HEK293 (cell line): ENCODE measurements at regions not wholly inside any gene's neighbourhood (a gene's known extent, or its start where the extent isn't known, plus 50 kb on each side); places are given as distances from the start of the nearest gene placed in this dataset.

ENCODE experiments used
- CTCF ChIA-PET: fragments of 350-600 bp; formaldehyde crosslinking; extraction: SDS; loops from one replicate; lab custom pipeline; 2021; ENCODE audit warnings: antibody characterized with exemption; lab: Yijun Ruan, JAX
- POLR2A ChIA-PET: fragments of 300-600 bp; formaldehyde crosslinking; extraction: SDS; loops from one replicate; lab custom pipeline; 2020; ENCODE audit warnings: antibody characterized with exemption, inconsistent platforms; lab: Yijun Ruan, JAX
- H3K27ac ChIP-seq: fragments of 200-500 bp; sonication (Bioruptor generic); 2 replicates; pipeline ENCODE4 v1.5.1; 2014; ENCODE audit warnings: low read depth, low read length, control low read depth, inconsistent platforms; ENCODE audit errors: extremely low read depth
- H3K36me3 ChIP-seq, 2 experiments: fragments of 200-500 bp in 1 of 2; sonication (Bioruptor generic) in 1 of 2; 1 replicate in 1 of 2; 2 replicates in 1 of 2; pipeline ENCODE4 v1.5.1; 2014 to 2017; ENCODE audit warnings: inconsistent platforms in 2 of 2, low read length in 2 of 2; ENCODE audit not compliant: control insufficient read depth in 2 of 2, insufficient read depth in 1 of 2
- H3K4me1 ChIP-seq: fragments of 200-500 bp; sonication (Bioruptor generic); 2 replicates; pipeline ENCODE4 v1.5.1; 2014; ENCODE audit warnings: mild to moderate bottlenecking, low read length, inconsistent platforms; ENCODE audit not compliant: control insufficient read depth, insufficient read depth
- H3K4me3 ChIP-seq: 2 replicates; pipeline ENCODE4 v1.5.1; 2011; ENCODE audit warnings: low read depth, mild to moderate bottlenecking, control low read depth, low read length, moderate library complexity
- H3K9me3 ChIP-seq: fragments of 200-500 bp; sonication (Bioruptor generic); 2 replicates; pipeline ENCODE4 v1.5.1; 2014; ENCODE audit warnings: low read depth, low read length, inconsistent platforms; ENCODE audit not compliant: control insufficient read depth, insufficient read depth
- BCL11B ChIP-seq: fragments of 450-650 bp; formaldehyde crosslinking; IDR thresholded peaks from 2 replicates; pipeline ENCODE4 v1.5.1; 2016; ENCODE audit warnings: low read depth, missing biosample characterization, missing genetic modification characterization
- KLF16 ChIP-seq: fragments of 450-650 bp; formaldehyde crosslinking; IDR thresholded peaks from 2 replicates; pipeline ENCODE4 v1.5.1; 2017; ENCODE audit warnings: missing biosample characterization, missing genetic modification characterization
- KLF9 ChIP-seq: fragments of 450-650 bp; formaldehyde crosslinking; IDR thresholded peaks from 2 replicates; pipeline ENCODE4 v1.5.1; 2016; ENCODE audit warnings: missing biosample characterization, missing genetic modification characterization, low read depth
- TCF7L2 ChIP-seq: IDR thresholded peaks from 2 replicates; pipeline ENCODE4 v1.6.1; 2011; ENCODE audit warnings: low read depth, mild to moderate bottlenecking, inconsistent platforms, low read length, moderate library complexity, borderline replicate concordance
- ZBTB8A ChIP-seq: fragments of 450-650 bp; formaldehyde crosslinking; IDR thresholded peaks from 2 replicates; pipeline ENCODE4 v1.5.1; 2016; ENCODE audit warnings: missing biosample characterization, missing genetic modification characterization
- ZEB2 ChIP-seq: fragments of 450-650 bp; formaldehyde crosslinking; IDR thresholded peaks from 2 replicates; pipeline ENCODE4 v1.5.1; 2016; ENCODE audit warnings: missing biosample characterization, missing genetic modification characterization
- ZFP37 ChIP-seq: fragments of 450-650 bp; formaldehyde crosslinking; IDR thresholded peaks from 2 replicates; pipeline ENCODE4 v1.5.1; 2016; ENCODE audit warnings: missing biosample characterization, missing genetic modification characterization
- ZNF2 ChIP-seq: fragments of 450-650 bp; formaldehyde crosslinking; IDR thresholded peaks from 2 replicates; pipeline ENCODE4 v1.5.1; 2016; ENCODE audit warnings: missing biosample characterization, missing genetic modification characterization
- ZNF23 ChIP-seq: fragments of 450-650 bp; formaldehyde crosslinking; IDR thresholded peaks from 2 replicates; pipeline ENCODE4 v1.5.1; 2016; ENCODE audit warnings: missing biosample characterization, missing genetic modification characterization, borderline replicate concordance
- ZNF514 ChIP-seq: fragments of 450-650 bp; formaldehyde crosslinking; IDR thresholded peaks from 2 replicates; pipeline ENCODE4 v1.5.1; 2016; ENCODE audit warnings: missing biosample characterization, missing genetic modification characterization
- ZNF555 ChIP-seq: fragments of 450-650 bp; formaldehyde crosslinking; conservative IDR thresholded peaks from 2 replicates; pipeline ENCODE4 v1.5.1; 2017; ENCODE audit warnings: missing biosample characterization, mild to moderate bottlenecking, missing genetic modification characterization, inconsistent platforms
- ZNF660 ChIP-seq: fragments of 450-650 bp; IDR thresholded peaks from 2 replicates; pipeline ENCODE4 v1.5.1; 2018; ENCODE audit warnings: missing biosample characterization, mild to moderate bottlenecking, missing genetic modification characterization
- ZNF768 ChIP-seq: fragments of 450-650 bp; formaldehyde crosslinking; IDR thresholded peaks from 2 replicates; pipeline ENCODE4 v1.5.1; 2018; ENCODE audit warnings: missing biosample characterization, mild to moderate bottlenecking, missing genetic modification characterization
- ZSCAN30 ChIP-seq: fragments of 450-650 bp; IDR thresholded peaks from 2 replicates; pipeline ENCODE4 v1.5.1; 2018; ENCODE audit warnings: missing biosample characterization, mild to moderate bottlenecking, missing genetic modification characterization, moderate library complexity
- TF ChIP-seq, protein P1 (sequence below): fragments of 450-650 bp; formaldehyde crosslinking; IDR thresholded peaks from 2 replicates; pipeline ENCODE4 v1.5.1; 2016; ENCODE audit warnings: missing biosample characterization, missing genetic modification characterization
- TF ChIP-seq, protein P2 (sequence below): fragments of 450-650 bp; formaldehyde crosslinking; IDR thresholded peaks from 2 replicates; pipeline ENCODE4 v1.5.0; 2017; ENCODE audit warnings: missing biosample characterization, missing genetic modification characterization, borderline replicate concordance
- TF ChIP-seq, protein P3 (sequence below): fragments of 450-650 bp; formaldehyde crosslinking; IDR thresholded peaks from 2 replicates; pipeline ENCODE4 v1.5.1; 2017; ENCODE audit warnings: missing biosample characterization, missing genetic modification characterization
- TF ChIP-seq, protein P4 (sequence below): fragments of 450-650 bp; formaldehyde crosslinking; IDR thresholded peaks from 2 replicates; pipeline ENCODE4 v1.5.1; 2016; ENCODE audit warnings: missing biosample characterization, missing genetic modification characterization
- TF ChIP-seq, protein P5 (sequence below): fragments of 450-650 bp; formaldehyde crosslinking; IDR thresholded peaks from 2 replicates; pipeline ENCODE4 v1.5.1; 2016; ENCODE audit warnings: missing biosample characterization, missing genetic modification characterization
- TF ChIP-seq, protein P6 (sequence below): fragments of 450-650 bp; formaldehyde crosslinking; IDR thresholded peaks from 2 replicates; pipeline ENCODE4 v1.5.1; 2016; ENCODE audit warnings: missing biosample characterization, missing genetic modification characterization
- TF ChIP-seq, protein P7 (sequence below): fragments of 450-650 bp; formaldehyde crosslinking; IDR thresholded peaks from 2 replicates; pipeline ENCODE4 v1.5.1; 2017; ENCODE audit warnings: missing biosample characterization, missing genetic modification characterization

DNA sequence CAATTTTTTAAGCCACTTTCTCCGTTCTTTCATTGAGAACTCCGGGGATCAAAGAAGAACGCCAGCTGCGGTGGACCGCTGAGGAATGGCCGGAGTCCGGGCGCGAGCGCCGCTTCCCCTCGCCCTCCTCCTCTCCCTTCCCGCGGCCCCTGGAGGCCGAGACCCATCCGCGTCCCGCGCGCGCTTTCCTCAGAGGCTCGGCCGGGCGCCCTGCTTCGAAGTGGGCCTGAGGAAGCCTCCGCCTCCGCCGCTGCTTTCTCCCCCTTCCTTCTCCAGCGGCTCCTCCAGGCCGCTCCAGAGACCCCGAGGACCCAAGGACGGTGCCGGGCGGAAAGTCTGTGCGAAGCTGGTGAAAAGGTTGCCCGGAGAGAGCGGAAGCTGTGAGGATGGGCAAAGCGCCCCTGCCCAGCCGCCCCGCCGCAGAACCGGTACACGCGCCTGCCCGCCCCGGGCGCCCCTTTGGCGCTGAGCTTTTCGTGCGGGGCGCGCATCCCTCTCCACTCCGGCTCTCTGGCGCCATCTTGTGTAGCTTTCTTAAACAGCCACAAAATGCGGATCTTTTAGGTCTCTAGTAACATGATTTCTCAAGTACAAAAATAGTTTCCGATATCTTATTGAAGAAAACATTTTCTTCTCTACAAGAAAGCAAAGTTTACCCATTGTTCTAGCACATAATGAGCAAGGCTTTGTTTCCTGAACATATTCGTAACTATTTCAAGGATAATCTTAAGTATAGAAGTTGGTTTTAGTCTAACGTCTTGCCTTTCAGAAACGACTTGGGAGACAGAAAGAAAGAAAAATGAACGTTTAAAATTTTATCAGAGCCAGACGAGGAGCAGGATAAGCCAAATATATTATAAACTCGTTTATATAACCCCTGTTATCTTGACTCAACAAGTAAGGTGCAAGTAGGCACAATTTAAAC is 59.2 kb upstream of the FAM174B start:
- H3K4me1 ChIP-seq: no peaks in the 10 kb centered on the region
- ChIA-PET POLR2A (interaction anchor here (1.0 to 1.5 kb wide), 3 partner anchors 59 to 320 kb away, joined by 5 to 9 read pairs (median 5); partner anchors contain the start of gene FAM174B), CTCF (interaction anchor here (0.6 to 4.8 kb wide), 38 partner anchors 9 to 624 kb away, joined by 3 to 27 read pairs (median 4); partner anchors contain the start of gene FAM174B)
- H3K9me3 ChIP-seq: no peaks in the 10 kb centered on the region
- H3K4me3 ChIP-seq: peak overlapping the region; percentile 58
- peak overlapping the region; percentile 70 for H3K27ac ChIP-seq
- no peaks in the 10 kb centered on the region for H3K36me3 ChIP-seq
- TF ChIP-seq, protein P1, sequence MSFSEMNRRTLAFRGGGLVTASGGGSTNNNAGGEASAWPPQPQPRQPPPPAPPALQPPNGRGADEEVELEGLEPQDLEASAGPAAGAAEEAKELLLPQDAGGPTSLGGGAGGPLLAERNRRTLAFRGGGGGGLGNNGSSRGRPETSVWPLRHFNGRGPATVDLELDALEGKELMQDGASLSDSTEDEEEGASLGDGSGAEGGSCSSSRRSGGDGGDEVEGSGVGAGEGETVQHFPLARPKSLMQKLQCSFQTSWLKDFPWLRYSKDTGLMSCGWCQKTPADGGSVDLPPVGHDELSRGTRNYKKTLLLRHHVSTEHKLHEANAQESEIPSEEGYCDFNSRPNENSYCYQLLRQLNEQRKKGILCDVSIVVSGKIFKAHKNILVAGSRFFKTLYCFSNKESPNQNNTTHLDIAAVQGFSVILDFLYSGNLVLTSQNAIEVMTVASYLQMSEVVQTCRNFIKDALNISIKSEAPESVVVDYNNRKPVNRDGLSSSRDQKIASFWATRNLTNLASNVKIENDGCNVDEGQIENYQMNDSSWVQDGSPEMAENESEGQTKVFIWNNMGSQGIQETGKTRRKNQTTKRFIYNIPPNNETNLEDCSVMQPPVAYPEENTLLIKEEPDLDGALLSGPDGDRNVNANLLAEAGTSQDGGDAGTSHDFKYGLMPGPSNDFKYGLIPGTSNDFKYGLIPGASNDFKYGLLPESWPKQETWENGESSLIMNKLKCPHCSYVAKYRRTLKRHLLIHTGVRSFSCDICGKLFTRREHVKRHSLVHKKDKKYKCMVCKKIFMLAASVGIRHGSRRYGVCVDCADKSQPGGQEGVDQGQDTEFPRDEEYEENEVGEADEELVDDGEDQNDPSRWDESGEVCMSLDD: peak; percentile 92; the same call in 1 of the 2 replicates
- TF ChIP-seq ZNF514 (tag by site-specific recombination) (no peak), ZNF555 (no peak), ZSCAN30 (tag by site-specific recombination) (peak; percentile 63; the same call in 1 of the 2 replicates), ZNF660 (peak; percentile 87; the same call in 1 of the 2 replicates), ZBTB8A (tag by site-specific recombination) (peak; percentile 98), ZEB2 (peak; percentile 97), KLF16 (peak; percentile 78; the same call in 1 of the 2 replicates), ZNF2 (tag by site-specific recombination) (peak; percentile 87), BCL11B (tag by site-specific recombination) (no peak), TCF7L2 (peak; percentile 45; the same call in 1 of the 2 replicates), ZFP37 (tag by site-specific recombination) (peak; percentile 96), ZNF23 (no peak), KLF9 (no peak), ZNF768 (tag by site-specific recombination) (no peak)
- TF ChIP-seq, protein P2, sequence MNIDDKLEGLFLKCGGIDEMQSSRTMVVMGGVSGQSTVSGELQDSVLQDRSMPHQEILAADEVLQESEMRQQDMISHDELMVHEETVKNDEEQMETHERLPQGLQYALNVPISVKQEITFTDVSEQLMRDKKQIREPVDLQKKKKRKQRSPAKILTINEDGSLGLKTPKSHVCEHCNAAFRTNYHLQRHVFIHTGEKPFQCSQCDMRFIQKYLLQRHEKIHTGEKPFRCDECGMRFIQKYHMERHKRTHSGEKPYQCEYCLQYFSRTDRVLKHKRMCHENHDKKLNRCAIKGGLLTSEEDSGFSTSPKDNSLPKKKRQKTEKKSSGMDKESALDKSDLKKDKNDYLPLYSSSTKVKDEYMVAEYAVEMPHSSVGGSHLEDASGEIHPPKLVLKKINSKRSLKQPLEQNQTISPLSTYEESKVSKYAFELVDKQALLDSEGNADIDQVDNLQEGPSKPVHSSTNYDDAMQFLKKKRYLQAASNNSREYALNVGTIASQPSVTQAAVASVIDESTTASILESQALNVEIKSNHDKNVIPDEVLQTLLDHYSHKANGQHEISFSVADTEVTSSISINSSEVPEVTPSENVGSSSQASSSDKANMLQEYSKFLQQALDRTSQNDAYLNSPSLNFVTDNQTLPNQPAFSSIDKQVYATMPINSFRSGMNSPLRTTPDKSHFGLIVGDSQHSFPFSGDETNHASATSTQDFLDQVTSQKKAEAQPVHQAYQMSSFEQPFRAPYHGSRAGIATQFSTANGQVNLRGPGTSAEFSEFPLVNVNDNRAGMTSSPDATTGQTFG (tag by site-specific recombination): no peak
- TF ChIP-seq, protein P3, sequence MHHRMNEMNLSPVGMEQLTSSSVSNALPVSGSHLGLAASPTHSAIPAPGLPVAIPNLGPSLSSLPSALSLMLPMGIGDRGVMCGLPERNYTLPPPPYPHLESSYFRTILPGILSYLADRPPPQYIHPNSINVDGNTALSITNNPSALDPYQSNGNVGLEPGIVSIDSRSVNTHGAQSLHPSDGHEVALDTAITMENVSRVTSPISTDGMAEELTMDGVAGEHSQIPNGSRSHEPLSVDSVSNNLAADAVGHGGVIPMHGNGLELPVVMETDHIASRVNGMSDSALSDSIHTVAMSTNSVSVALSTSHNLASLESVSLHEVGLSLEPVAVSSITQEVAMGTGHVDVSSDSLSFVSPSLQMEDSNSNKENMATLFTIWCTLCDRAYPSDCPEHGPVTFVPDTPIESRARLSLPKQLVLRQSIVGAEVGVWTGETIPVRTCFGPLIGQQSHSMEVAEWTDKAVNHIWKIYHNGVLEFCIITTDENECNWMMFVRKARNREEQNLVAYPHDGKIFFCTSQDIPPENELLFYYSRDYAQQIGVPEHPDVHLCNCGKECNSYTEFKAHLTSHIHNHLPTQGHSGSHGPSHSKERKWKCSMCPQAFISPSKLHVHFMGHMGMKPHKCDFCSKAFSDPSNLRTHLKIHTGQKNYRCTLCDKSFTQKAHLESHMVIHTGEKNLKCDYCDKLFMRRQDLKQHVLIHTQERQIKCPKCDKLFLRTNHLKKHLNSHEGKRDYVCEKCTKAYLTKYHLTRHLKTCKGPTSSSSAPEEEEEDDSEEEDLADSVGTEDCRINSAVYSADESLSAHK (tag by site-specific recombination): no peak
- TF ChIP-seq, protein P4, sequence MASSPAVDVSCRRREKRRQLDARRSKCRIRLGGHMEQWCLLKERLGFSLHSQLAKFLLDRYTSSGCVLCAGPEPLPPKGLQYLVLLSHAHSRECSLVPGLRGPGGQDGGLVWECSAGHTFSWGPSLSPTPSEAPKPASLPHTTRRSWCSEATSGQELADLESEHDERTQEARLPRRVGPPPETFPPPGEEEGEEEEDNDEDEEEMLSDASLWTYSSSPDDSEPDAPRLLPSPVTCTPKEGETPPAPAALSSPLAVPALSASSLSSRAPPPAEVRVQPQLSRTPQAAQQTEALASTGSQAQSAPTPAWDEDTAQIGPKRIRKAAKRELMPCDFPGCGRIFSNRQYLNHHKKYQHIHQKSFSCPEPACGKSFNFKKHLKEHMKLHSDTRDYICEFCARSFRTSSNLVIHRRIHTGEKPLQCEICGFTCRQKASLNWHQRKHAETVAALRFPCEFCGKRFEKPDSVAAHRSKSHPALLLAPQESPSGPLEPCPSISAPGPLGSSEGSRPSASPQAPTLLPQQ (tag by site-specific recombination): peak; percentile 72
- TF ChIP-seq, protein P5, sequence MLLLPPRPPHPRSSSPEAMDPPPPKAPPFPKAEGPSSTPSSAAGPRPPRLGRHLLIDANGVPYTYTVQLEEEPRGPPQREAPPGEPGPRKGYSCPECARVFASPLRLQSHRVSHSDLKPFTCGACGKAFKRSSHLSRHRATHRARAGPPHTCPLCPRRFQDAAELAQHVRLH (tag by site-specific recombination): peak; percentile 56; the same call in 1 of the 2 replicates
- TF ChIP-seq, protein P6, sequence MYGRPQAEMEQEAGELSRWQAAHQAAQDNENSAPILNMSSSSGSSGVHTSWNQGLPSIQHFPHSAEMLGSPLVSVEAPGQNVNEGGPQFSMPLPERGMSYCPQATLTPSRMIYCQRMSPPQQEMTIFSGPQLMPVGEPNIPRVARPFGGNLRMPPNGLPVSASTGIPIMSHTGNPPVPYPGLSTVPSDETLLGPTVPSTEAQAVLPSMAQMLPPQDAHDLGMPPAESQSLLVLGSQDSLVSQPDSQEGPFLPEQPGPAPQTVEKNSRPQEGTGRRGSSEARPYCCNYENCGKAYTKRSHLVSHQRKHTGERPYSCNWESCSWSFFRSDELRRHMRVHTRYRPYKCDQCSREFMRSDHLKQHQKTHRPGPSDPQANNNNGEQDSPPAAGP (tag by site-specific recombination): peak; percentile 41; the same call in 1 of the 2 replicates
- TF ChIP-seq, protein P7, sequence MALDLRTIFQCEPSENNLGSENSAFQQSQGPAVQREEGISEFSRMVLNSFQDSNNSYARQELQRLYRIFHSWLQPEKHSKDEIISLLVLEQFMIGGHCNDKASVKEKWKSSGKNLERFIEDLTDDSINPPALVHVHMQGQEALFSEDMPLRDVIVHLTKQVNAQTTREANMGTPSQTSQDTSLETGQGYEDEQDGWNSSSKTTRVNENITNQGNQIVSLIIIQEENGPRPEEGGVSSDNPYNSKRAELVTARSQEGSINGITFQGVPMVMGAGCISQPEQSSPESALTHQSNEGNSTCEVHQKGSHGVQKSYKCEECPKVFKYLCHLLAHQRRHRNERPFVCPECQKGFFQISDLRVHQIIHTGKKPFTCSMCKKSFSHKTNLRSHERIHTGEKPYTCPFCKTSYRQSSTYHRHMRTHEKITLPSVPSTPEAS (tag by site-specific recombination): peak; percentile 49
